Activated CD4-positive, alpha-beta T cell treated with anti-CD3 and anti-CD28 coated beads, Interleukin-2, amount 10 ng/mL, durations not matched to agents 7 days and 5 days (primary cell): ENCODE measurements at regions not wholly inside any gene's neighbourhood (a gene's known extent, or its start where the extent isn't known, plus 50 kb on each side); places are given as distances from the start of the nearest gene placed in this dataset.

Source experiments
- CTCF ChIA-PET: fragments of 350-600 bp; sonication (Branson Sonifier 250); formaldehyde crosslinking; loops from one replicate; lab custom pipeline; 2021; ENCODE audit warnings: antibody characterized with exemption; lab: Charles Lee
- POLR2A ChIA-PET: fragments of 350-600 bp; sonication (Branson Sonifier 250); formaldehyde crosslinking; loops from one replicate; lab custom pipeline; 2021; ENCODE audit warnings: antibody characterized with exemption; lab: Charles Lee
- DNase-seq: peaks from one replicate; pipeline ENCODE4 v3.0.0-alpha.2; 2020
- H3K27ac Mint-ChIP-seq: one replicate; pipeline ENCODE4 v1.8.0; 2021; ENCODE audit warnings: mild to moderate bottlenecking, moderate library complexity, mixed read lengths
- H3K27me3 Mint-ChIP-seq: one replicate; pipeline ENCODE4 v1.8.0; 2021; ENCODE audit warnings: mixed read lengths
- H3K36me3 Mint-ChIP-seq: one replicate; pipeline ENCODE4 v1.8.0; 2021; ENCODE audit warnings: low read depth, mixed read lengths
- H3K4me1 Mint-ChIP-seq: one replicate; pipeline ENCODE4 v1.8.0; 2021; ENCODE audit warnings: mixed read lengths
- H3K4me3 Mint-ChIP-seq: one replicate; pipeline ENCODE4 v1.8.0; 2021; ENCODE audit warnings: mild to moderate bottlenecking, moderate library complexity, mixed read lengths
- H3K9me3 Mint-ChIP-seq: one replicate; pipeline ENCODE4 v1.8.0; 2021; ENCODE audit warnings: mixed read lengths

GRCh38 chr7:50858528-50859245 lies 76.0 kb upstream of the GRB10 start:
- Mint-ChIP-seq H3K27ac (no peak overlapping the region), H3K9me3 (no peaks in the 10 kb centered on the region), H3K4me3 (no peak overlapping the region), H3K4me1 (peaks cover 2% of the 10 kb centered on the region), H3K36me3 (no peaks in the 10 kb centered on the region), H3K27me3 (no peaks in the 10 kb centered on the region)
- ChIA-PET POLR2A (no interaction called here), CTCF (interaction anchor here (1.5 kb wide), 1 partner anchor 20 kb away, joined by 4 read pairs; no protein-coding TSS in a partner anchor)
- no peak for DNase-seq

DNA sequence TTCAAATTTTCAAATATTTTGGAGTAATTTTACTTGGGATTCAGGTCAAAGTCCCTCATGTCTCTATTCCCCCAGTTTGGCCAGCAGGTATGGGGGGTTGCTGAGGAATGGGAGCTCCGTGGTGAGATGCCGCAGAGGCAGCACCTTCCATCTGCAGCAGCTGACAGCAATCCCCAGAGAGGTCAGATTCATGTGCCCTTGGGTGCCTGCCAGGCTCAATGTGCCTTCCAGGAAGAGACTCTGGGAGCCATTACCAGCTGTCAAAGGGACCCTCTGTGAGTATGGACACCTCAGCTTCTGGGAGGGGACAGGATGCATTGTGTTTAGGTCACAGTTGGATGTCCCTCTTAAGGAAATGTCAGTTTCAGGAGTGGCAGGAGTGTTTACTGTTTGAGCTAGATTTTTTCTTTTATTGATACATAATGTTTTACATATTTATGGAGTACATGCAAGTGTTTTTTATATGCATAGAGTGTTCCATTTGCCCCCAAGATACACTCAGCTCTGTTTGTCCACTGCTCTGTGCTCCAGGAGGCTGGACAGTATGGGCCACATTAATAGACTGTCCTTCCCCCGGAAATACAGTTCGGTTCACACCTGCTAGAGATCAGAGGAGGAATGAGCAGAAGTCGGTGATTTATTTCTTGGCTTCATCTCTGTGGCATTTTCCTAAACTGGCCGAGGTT lies 75.3 kb upstream of the GRB10 start:
- POLR2A ChIA-PET = no interaction called here
- no peak overlapping the region for H3K4me3 Mint-ChIP-seq
- no peaks in the 10 kb centered on the region for H3K27me3 Mint-ChIP-seq
- no peaks in the 10 kb centered on the region for H3K4me1 Mint-ChIP-seq
- no peak overlapping the region for H3K27ac Mint-ChIP-seq
- H3K9me3 Mint-ChIP-seq = no peaks in the 10 kb centered on the region
- CTCF ChIA-PET = interaction anchor here (1.5 kb wide), 1 partner anchor 19 kb away, joined by 4 read pairs; no protein-coding TSS in a partner anchor
- no peaks in the 10 kb centered on the region for H3K36me3 Mint-ChIP-seq
- DNase-seq = no peak

DNA sequence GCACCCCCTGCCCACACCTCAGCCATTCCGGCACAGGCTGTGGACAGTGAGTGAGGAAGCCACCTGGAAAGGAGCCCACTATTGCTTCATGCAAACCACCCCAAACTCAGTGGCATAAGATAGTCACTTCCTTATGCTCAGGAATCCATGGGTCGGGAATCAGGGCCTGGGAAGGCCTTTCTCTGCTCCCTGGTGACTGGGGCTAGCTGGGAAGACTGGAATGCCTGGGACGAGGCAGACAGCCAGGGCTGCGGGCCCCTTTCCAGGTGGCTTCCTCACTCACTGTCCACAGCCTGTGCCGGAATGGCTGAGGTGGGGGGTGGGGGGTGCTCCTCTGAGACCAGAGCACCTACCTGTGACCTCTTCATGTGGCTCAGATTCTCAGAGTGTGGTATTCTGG lies 74.1 kb upstream of the GRB10 start:
- DNase-seq = no peak
- Mint-ChIP-seq H3K27ac (no peak overlapping the region), H3K27me3 (no peaks in the 10 kb centered on the region), H3K9me3 (no peaks in the 10 kb centered on the region), H3K36me3 (no peaks in the 10 kb centered on the region), H3K4me1 (no peaks in the 10 kb centered on the region), H3K4me3 (no peak overlapping the region)
- CTCF ChIA-PET = interaction anchor here (1.5 kb wide), 1 partner anchor 18 kb away, joined by 4 read pairs; no protein-coding TSS in a partner anchor
- POLR2A ChIA-PET = no interaction called here

GRCh38 chr7:50856231-50856630 lies 73.5 kb upstream of the GRB10 start:
- ChIA-PET CTCF (no interaction called here), POLR2A (no interaction called here)
- no peaks in the 10 kb centered on the region for H3K27me3 Mint-ChIP-seq
- no peak overlapping the region for H3K27ac Mint-ChIP-seq
- DNase-seq = no peak
- H3K36me3 Mint-ChIP-seq = no peaks in the 10 kb centered on the region
- H3K9me3 Mint-ChIP-seq = no peaks in the 10 kb centered on the region
- H3K4me1 Mint-ChIP-seq = no peaks in the 10 kb centered on the region
- H3K4me3 Mint-ChIP-seq = no peak overlapping the region

GRCh38 chr7:50855526-50855925 lies 72.8 kb upstream of the GRB10 start:
- no peak overlapping the region for H3K4me3 Mint-ChIP-seq
- no peaks in the 10 kb centered on the region for H3K4me1 Mint-ChIP-seq
- ChIA-PET POLR2A (no interaction called here), CTCF (no interaction called here)
- H3K27me3 Mint-ChIP-seq = no peaks in the 10 kb centered on the region
- H3K9me3 Mint-ChIP-seq = no peaks in the 10 kb centered on the region
- no peak for DNase-seq
- no peak overlapping the region for H3K27ac Mint-ChIP-seq
- no peaks in the 10 kb centered on the region for H3K36me3 Mint-ChIP-seq

- Mint-ChIP-seq H3K27me3 (peaks cover under 1% of the 10 kb centered on the region), H3K4me3 (no peak overlapping the region), H3K36me3 (no peaks in the 10 kb centered on the region), H3K9me3 (no peaks in the 10 kb centered on the region), H3K27ac (no peak overlapping the region), H3K4me1 (no peaks in the 10 kb centered on the region)
- no peak for DNase-seq
- ChIA-PET CTCF (no interaction called here), POLR2A (no interaction called here)
Measured at GRCh38 chr7:50854831-50855230, 72.1 kb upstream of the GRB10 start.

- H3K27ac Mint-ChIP-seq = no peak overlapping the region
- DNase-seq = no peak
- ChIA-PET CTCF (no interaction called here), POLR2A (no interaction called here)
- no peak overlapping the region for H3K4me3 Mint-ChIP-seq
- H3K36me3 Mint-ChIP-seq = no peaks in the 10 kb centered on the region
- peaks cover 6% of the 10 kb centered on the region for H3K27me3 Mint-ChIP-seq
- H3K4me1 Mint-ChIP-seq = no peaks in the 10 kb centered on the region
- no peaks in the 10 kb centered on the region for H3K9me3 Mint-ChIP-seq
Measured at GRCh38 chr7:50854247-50854646, 71.6 kb upstream of the GRB10 start.

- no peak overlapping the region for H3K27ac Mint-ChIP-seq
- no peak for DNase-seq
- ChIA-PET CTCF (interaction anchor here (1.1 kb wide), 1 partner anchor 8 kb away, joined by 3 read pairs; no protein-coding TSS in a partner anchor), POLR2A (no interaction called here)
- H3K4me1 Mint-ChIP-seq = no peaks in the 10 kb centered on the region
- no peak overlapping the region for H3K4me3 Mint-ChIP-seq
- no peaks in the 10 kb centered on the region for H3K9me3 Mint-ChIP-seq
- H3K36me3 Mint-ChIP-seq = no peaks in the 10 kb centered on the region
- peaks cover 6% of the 10 kb centered on the region for H3K27me3 Mint-ChIP-seq
Measured at GRCh38 chr7:50853311-50853710, 70.6 kb upstream of the GRB10 start.

DNA sequence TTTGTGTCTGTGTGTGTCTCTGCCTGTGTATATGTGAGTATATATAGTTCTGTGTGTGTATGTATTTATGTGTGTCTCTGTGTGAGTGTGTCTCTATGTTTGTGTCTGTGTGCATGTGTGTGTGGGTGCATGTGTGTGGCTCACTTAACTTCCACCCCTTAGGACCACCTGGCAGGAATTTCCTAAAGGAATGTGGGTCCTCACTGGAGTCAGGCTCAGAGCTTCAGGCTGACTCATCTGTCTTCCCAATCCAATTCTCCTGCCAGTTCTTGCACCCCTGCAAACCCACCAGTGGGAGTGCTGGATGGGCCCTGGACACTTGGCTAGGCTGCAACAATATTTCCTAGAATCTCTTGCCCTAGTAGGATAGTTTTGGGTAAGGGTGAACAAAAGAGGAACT lies 70.2 kb upstream of the GRB10 start:
- ChIA-PET POLR2A (no interaction called here), CTCF (interaction anchor here (1.1 kb wide), 1 partner anchor 9 kb away, joined by 3 read pairs; no protein-coding TSS in a partner anchor)
- Mint-ChIP-seq H3K36me3 (no peaks in the 10 kb centered on the region), H3K27ac (no peak overlapping the region), H3K4me1 (no peaks in the 10 kb centered on the region), H3K4me3 (no peak overlapping the region), H3K9me3 (no peaks in the 10 kb centered on the region), H3K27me3 (peaks cover 6% of the 10 kb centered on the region)
- DNase-seq = no peak

- CTCF ChIA-PET = no interaction called here
- no peak overlapping the region for H3K27ac Mint-ChIP-seq
- peaks cover 9% of the 10 kb centered on the region for H3K27me3 Mint-ChIP-seq
- no peaks in the 10 kb centered on the region for H3K4me1 Mint-ChIP-seq
- no peaks in the 10 kb centered on the region for H3K36me3 Mint-ChIP-seq
- POLR2A ChIA-PET = no interaction called here
- H3K4me3 Mint-ChIP-seq = no peak overlapping the region
- H3K9me3 Mint-ChIP-seq = no peaks in the 10 kb centered on the region
- DNase-seq = no peak
Measured at GRCh38 chr7:50851891-50852290, 69.2 kb upstream of the GRB10 start.

DNA sequence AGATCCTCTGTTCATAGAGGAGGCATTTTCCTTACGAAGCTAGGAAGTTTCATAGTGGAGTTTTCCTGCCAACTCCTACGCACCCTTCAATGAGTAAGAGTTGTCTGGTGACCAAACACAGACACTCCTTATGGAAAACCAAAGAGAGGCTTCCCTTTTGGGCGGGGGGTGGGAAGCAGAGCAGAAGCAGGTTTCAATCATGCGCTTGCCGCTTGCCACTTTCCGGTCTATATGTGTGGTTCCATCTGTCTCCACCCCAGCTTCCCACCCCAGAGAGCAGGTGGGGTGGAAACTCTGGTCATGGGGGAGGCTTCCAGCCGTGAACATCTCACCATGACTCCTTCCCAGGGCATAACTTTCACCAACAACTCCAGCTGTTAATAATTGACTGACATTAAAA lies 68.8 kb upstream of the GRB10 start:
- no peak for DNase-seq
- no peak overlapping the region for H3K27ac Mint-ChIP-seq
- ChIA-PET POLR2A (no interaction called here), CTCF (no interaction called here)
- no peaks in the 10 kb centered on the region for H3K36me3 Mint-ChIP-seq
- H3K27me3 Mint-ChIP-seq = peaks cover 10% of the 10 kb centered on the region
- no peak overlapping the region for H3K4me3 Mint-ChIP-seq
- no peaks in the 10 kb centered on the region for H3K9me3 Mint-ChIP-seq
- no peaks in the 10 kb centered on the region for H3K4me1 Mint-ChIP-seq

- Mint-ChIP-seq H3K4me1 (no peaks in the 10 kb centered on the region), H3K4me3 (no peak overlapping the region), H3K36me3 (no peaks in the 10 kb centered on the region), H3K27ac (no peak overlapping the region), H3K27me3 (peaks cover 10% of the 10 kb centered on the region), H3K9me3 (peaks cover 7% of the 10 kb centered on the region)
- DNase-seq = no peak
- CTCF ChIA-PET = no interaction called here
- POLR2A ChIA-PET = no interaction called here
Measured at GRCh38 chr7:50849991-50850390, 67.3 kb upstream of the GRB10 start.

DNA sequence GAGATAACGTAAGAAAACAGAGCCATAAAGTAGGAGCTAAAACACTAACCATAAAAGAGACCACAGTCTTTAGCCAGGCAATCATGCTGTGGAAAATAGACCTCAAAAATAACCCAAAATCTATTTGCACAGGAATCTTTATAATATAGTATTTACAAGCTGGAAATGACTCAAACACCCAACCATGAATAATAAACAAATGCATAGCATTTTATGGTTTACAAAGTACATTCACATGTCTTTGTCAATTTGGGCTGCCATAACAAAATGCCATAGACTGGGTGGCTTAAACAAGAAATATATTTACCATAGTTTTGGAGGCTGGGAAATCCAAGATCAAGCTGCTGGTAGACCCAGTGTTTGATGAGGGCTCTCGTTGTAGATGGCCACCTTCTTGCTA lies 65.5 kb upstream of the GRB10 start:
- H3K4me1 Mint-ChIP-seq = no peaks in the 10 kb centered on the region
- H3K27ac Mint-ChIP-seq = no peak overlapping the region
- H3K9me3 Mint-ChIP-seq = peaks cover 7% of the 10 kb centered on the region
- H3K27me3 Mint-ChIP-seq = peaks cover 10% of the 10 kb centered on the region
- POLR2A ChIA-PET = no interaction called here
- no peak for DNase-seq
- no peak overlapping the region for H3K4me3 Mint-ChIP-seq
- H3K36me3 Mint-ChIP-seq = no peaks in the 10 kb centered on the region
- CTCF ChIA-PET = interaction anchor here (0.6 kb wide), 1 partner anchor 29 kb away, joined by 7 read pairs; no protein-coding TSS in a partner anchor
